GM18499 (cell line): ENCODE measurements at regions not wholly inside any gene's neighbourhood (a gene's known extent, or its start where the extent isn't known, plus 50 kb on each side); places are given as distances from the start of the nearest gene placed in this dataset.

Experiments
- ATAC-seq: cut with Tn5 transposase; IDR thresholded peaks from one replicate; pipeline ENCODE4 v1.9.1; 2021; ENCODE audit warnings: moderate number of reproducible peaks; ENCODE audit not compliant: insufficient read depth, unreplicated experiment

DNA sequence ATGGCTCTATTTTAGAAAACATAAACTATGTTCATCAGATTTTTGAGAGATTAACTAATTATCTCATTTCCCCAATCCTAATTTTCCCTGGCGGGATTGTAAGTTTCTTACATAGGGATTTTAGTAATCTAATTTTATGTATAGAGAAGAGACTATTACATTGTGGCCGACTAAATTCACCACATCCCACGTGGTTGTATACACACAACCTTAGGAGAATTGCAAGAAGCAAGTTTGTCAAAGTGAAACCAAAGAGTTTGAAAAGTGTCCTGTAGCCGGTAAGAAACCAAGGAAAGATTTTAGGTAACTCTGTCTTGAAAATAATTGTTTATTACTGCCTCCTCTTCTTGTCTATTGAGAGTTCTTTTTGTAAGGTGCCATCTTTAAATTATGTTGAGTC lies 550.6 kb downstream of the LTN1 start:
- no peak for ATAC-seq

DNA sequence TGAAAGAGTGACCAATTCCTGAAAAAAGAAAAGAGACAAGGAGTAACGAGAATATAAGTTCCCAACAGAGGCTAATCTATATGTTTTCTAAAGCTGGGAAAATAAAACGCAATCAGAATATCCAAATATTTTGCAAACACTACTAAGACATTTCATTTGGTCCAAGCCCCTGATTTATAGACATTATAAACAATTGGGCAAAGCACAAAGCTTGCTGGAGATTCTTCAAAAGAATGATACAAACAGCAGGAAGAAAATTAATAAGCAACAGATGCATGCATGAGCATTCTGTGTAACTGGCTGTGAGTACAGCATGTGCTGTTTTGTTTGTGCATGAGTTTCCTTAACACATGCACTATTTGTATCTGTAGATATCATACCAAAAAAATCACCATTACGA lies 552.9 kb downstream of the LTN1 start:
- ATAC-seq = no peak

DNA sequence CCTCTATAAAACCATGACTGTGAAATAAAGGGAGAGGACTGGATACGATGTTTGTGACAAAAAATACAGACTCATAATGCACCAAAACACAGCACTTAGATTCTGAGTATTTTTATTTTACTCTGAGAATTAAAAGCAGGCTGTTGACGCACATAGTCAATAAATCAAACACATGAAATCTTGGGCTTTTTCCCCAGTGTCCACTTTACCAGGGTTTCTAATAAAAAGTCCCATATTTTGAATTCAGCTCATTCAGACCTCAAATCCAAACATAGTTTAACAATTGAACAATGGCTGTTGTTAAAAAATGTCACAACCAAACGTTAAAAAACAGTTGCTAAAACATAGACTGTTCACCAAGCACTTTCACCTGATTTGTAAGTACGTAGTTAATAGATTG lies 553.4 kb downstream of the LTN1 start:
- no peak for ATAC-seq

DNA sequence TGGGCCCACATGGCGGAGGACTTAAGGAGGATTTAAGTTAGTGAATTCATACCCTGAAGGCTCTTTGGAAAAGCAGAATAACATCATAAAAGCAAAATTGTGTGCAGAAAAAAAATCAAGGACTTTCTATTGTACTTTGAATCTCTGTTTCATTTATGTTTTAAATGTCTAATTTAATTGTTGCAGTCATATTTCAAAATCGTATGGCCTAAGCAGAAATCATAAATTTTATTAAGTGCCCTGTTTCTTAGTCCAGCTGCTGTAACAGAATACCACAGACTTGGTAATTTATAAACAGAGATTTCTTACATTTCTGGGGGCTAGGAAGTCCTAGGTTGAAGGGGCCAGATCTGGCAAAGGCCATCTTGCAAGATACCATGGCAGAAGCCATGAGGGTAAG lies 555.6 kb downstream of the LTN1 start:
- ATAC-seq = no peak

DNA sequence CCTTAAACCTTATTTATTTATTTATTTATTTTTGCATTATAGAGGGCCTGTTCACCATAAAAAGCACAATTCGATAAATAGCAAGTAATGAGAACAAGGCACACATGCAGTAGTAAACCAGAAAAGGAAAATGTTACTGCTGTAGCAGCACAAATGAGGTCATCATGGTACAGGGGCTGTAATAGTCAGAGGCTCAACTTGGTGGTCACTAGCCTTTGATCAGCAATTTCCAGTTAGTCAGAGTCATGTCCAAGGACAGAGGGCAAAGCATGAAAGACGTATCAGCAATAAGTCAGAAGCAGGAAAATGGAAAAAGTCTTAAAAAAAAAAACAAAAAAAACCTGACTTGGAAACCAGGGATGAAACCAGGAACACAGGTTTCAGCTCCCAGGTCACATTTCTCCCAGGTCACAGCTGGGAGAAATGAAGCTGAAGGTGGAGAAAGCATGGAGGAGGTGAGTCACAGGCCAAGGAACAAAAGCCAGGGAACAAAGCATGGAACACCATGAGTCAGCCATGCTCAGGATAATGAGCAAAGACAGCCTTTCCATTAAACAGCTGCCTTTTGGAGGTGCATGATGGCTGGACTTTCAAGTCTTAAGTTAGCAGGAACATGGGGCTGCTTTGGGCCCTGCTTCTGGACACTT lies 556.3 kb downstream of the LTN1 start:
- ATAC-seq = no peak

DNA sequence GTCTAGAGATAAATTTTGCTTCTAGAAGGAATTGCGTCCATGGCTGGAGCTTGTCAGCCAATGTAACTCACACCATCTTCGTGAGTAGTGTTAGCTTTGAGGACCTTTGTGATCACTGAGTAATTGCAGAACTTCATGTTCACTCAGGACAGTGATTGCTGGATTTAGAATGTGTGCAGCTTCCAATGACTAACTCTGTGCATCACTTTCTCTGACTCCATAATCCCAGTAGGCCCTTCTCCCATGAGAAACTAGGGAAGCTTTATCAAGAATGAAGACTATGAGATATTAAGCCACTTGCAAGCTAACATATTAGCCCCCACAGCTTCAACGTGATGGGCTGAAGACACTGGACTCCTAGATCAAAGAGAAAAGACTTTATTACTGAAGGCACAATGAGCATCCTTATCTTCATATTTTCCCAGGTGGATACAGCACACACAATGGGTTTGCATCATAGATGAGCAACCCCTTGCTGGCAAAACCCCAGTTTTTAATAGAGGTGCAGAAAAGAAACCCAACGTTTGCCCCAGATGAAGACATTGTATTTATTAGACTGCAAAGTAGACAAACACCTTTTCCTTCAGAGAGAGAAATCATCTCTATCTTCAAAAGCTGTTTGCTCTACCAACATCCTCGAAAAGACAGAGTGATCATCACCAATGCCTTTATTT lies 561.0 kb downstream of the LTN1 start:
- no peak for ATAC-seq

DNA sequence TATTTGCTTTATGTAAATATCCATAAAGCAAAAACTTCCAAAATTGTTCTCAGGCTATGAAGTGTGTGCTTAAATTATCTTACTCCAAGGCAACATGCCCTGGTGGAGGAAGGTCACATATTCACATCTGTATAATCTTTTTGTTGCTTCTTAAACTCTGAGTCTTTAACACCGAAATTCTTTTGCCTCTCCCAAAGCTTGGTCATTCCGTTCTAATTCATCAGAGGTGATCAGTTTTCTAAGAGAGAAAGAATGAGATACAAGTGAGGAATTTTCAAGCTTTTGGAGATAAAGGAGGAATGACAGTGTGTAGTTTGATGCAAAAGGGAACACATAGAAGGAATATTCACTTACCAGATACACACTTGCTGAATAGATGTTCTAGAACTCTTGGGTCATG lies 561.7 kb downstream of the LTN1 start:
- no peak for ATAC-seq

DNA sequence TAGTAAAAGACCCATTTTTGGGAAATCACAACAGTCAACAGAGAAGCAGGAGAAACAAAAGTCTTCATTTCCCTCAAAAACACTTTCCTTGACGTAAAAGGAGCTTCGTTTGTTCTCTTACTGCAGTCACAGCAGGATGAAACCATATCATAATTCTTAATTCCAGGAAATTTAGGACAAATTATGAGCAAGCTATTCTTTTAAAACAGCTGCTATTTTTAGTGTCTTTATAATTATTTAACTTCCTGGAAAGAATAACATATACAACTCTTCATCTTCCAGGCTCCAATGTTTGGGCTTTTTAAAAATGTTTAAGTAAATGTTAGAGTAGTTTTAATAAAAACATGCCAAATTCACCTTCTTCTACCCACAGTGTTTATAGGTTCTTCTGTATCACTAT lies 563.5 kb downstream of the LTN1 start:
- ATAC-seq = no peak

DNA sequence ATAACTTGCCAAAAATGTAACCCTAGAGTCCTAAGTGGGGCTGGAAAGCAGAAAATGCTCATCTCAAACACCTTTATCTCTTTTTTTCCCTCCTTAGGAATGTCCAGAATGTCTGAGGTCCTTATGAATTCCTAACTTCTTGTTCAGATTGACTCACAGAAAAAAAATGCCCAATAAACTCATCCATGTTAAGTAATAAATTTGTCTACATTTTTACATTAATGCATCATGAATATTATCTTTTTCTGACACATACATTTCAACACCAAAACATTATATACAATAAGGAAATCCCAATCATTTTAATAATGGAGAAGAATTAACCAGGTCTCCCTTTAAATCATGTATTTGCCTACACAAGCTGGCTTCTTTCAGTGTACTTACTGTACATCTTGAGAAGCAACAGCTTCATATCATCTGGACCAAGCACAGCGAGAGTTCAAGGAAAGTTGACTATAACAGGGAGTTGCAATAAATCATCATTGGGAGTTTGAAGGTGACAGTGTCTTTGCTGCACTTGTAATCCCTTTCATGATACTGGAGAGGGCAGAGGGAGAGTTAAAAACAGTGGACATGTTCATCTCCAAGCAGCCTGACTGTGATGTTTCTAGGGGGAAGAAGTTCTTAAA lies 565.2 kb downstream of the LTN1 start:
- no peak for ATAC-seq

DNA sequence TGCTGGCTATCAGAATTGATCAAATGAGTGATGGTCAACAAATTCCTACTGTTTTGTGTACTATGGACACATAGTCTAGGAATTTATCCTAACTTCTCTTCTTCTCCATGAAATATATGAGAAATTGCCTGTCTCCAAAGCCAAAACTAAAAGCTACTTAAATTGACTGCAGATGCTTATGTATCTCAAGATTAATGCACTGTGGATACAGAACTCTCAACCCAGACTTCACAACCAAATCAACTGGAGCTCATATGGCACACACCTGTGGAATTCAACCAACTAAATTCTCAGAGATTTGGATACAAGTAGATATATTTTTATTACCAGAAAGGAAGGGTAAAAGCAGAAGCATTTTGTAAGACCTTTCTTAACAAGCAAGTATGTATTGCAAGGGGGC lies 566.1 kb downstream of the LTN1 start:
- no peak for ATAC-seq

DNA sequence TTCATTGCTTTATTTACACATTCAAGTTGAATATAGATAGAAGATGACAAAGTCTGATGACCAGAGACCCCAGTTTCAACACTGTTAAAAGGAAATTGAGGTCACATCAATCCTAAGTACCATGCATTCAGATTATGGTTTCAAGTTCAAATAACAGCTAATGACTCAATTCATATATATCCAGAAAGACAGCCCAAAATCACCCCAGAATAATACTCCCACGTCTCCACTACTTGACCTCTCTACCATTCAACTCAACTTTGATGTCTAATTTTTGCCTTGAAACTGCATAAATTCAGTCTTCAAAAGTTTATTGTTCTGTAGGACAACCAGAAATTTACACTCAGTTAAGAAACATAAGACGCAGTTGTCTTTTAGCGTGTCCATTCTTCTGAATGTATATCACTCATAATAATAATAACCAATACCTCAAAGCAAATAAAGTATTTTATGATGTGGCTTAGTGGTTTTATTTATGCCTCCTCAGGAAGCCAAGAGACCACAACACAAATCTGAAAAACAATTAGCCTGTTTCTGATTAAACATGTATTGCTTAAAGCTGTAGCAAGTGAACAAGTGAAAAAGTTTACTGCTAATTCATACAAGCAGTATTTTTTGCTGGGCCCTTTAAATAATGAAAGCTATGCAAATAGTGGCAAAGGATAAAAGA lies 569.0 kb downstream of the LTN1 start:
- ATAC-seq = no peak

DNA sequence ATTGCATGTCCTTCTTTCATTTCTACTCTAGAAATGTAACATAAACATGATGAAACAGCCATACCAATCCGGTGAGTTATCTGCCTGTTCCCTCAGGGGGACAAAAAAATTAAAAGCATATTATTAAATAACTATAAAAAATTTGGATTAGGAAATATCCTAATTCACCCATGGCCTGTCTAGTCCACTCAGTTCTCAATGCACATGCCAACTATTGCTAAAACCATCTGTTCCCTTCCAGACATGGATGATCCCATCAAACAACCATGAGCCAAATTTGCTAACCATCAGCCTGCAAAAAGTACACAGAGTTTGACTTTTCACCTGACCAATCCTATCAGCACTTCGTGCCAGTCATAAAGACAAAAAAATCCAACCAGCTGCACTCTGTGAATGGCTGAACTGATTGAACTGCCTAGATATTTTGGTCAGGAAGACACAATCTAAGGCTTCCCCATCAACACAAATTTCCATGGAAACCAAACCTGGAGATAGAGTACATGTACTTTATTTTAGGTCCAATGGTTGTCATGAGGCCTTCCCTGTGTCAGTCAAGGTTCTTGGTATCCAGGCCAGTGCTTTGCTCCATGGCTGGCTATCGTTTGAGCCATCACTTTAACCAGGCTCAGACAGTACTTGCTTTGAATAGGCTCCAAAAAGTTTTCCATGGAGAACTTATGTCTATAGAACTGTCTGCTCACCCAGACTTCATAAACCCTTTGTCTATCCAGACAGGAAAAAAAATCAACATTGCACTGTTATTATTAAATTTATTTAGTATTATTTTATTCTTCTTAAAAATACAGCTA lies 570.8 kb downstream of the LTN1 start:
- no peak for ATAC-seq

DNA sequence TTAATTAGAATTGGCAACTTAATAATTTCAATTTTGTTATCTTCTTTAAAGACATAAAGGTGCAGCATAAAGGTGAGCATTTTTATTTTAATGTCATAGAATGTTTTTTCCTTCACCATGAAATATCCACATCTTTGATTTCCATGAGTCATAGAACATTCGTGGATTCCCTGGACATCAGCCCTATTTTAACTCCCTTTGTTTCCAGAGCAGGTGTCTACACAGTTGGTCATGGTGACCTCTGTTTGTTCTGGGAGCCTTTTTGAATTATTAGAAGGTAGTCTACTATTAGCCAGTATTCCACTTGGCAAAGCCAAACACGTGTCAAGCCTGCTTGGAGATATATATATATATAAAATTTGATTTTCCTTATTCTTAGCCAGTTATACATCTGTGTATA lies 572.9 kb downstream of the LTN1 start:
- no peak for ATAC-seq

DNA sequence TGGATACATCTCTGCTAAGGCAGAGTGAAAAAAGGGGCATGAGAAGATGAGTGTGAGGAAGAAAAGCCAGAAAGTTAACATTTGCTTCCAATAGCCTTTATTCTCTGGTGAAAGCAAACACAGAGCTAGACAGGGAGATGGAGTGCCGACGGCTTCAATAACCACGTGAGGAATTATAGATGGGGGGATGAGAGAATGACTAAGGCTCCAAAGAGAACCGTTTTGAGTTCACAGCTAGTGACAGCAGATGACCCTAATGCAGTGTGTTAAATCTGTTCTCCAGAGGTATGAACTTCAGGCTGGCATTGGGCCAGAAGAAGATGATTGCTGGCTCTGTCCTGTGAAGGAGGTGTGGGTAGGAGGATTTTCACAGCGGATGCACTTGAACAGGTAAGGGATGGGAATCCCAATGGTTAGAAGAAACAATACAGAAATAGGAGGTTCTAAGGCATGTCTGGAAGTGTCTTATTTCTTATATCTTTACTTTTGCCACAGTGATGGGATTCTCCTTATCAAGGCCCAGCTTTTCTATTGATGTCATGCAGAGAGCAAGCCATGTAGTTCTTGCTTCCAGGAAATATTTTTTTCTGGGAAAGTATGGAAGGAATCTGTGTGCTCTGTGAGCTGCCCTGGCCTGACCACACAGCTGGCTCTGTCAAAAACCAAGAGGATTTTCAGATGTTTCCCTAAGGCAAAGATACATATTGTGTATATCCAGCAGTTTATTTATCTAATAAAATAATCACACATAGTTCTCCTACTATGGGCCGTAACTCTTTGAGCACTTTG lies 573.8 kb downstream of the LTN1 start:
- ATAC-seq = no peak

DNA sequence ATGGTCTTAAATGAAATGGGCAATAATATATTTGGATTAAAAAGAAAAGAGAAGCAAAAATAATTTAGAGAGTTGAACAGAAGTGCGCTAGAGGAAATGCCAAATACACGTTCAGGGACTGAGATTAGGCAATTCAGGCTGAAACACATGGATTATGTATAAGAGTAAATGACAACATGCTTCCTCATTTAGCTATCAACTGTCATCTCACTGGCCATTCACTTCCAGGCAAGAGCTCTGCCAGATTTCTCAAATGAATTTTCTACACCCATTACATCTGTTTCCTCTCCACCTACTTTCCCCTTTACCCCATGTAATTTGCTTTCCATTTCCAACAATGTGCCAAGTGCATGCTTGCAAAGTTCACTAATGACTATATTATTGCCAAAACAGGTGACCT lies 582.4 kb downstream of the LTN1 start:
- no peak for ATAC-seq

DNA sequence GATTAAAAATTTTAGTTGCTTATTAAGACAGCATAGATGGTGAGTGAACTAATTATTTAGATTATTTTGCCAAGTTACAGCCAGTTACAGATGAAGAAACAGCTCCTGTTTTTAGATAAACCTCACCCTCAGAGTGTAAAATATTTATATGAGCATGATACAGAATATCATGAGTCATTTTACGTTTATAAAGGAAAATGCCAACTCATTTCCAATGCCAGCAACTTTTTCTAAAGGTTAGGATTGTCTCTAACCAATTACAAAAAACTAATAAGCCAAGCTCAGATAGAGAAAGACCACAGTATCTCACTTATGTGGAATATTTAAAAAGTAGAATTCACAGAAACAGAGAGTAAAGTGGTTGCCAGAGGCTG lies 590.1 kb downstream of the LTN1 start:
- ATAC-seq = no peak

DNA sequence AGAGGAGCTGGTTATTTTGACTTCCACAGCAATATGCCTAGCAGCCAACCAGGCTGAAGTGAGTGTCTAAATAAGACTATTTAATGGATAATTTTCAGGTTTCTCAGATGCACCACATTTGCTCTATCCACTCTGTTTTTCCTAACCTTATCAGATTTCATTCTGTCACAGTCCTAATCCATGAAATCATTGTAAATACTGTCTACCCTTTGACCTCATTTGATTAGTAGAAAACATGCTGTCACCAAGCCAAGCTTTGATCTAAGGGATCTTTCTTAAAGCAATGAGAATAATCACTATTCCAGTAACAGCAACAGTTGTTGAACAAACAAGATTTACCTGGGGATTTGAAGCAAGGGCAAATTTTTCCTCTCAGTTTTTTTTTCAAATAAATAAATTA lies 595.6 kb downstream of the LTN1 start:
- no peak for ATAC-seq

DNA sequence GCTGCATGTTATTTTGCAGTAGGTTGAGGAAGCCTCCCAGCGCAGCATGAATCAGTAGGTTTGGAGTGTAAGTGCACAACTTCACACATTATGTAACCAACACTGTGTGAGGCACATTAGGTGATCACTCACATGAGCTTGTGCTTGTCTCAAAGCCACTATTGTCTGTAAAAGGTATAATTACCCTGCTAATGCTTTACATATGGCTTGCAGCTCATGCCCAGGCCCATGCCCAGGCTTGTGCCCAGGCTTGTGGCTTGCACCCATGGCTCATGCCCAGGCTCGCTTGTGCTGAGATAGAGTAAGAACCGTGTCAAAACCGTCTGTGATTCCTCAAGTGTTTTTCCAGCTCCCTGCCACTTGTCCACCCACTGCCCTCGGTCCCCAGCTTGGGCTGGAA lies 596.3 kb downstream of the LTN1 start:
- no peak for ATAC-seq

DNA sequence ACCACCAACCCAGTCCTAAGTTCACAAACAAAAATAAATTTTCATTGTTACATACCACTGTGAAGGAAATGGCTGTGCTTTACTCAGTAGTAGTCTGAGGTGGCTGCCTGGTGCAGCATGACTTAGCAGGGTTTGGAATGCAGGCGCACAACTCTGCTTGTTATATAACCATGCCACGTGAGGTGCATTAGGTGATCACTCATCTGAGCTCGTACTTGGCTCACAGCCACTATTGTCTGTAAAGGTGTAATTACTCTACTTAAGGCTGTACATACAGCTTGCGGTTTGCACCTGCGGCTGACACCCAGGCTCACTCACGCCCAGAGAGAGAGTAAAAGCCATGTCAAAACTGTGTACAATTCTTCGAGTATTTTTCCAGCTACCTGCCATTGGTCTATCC lies 599.4 kb downstream of the LTN1 start:
- no peak for ATAC-seq
